H1 (cell line): ENCODE measurements at regions not wholly inside any gene's neighbourhood (a gene's known extent, or its start where the extent isn't known, plus 50 kb on each side); places are given as distances from the start of the nearest gene placed in this dataset.

ENCODE experiments used
- CHD1 ChIP-seq: IDR thresholded peaks from 2 replicates; pipeline ENCODE4 v1.6.1; 2012; ENCODE audit warnings: low read depth, low read length, improper control_type of control experiment
- GABPA ChIP-seq: IDR thresholded peaks from 2 replicates; pipeline ENCODE4 v1.6.1; 2011; ENCODE audit warnings: mild to moderate bottlenecking, low read length, moderate library complexity, borderline replicate concordance; ENCODE audit not compliant: insufficient read depth
- RBBP5 ChIP-seq: IDR thresholded peaks from 2 replicates; pipeline ENCODE4 v1.7.1; 2012; ENCODE audit warnings: low read depth, mild to moderate bottlenecking, inconsistent platforms, low read length, moderate library complexity, borderline replicate concordance

- no peak for TF ChIP-seq RBBP5
- TF ChIP-seq CHD1, result no peak
- TF ChIP-seq GABPA, result no peak
- TF ChIP-seq, all 59 proteins: peak for 0
Observed at GRCh38 chr10:62981096-62981495, 152.0 kb upstream of the NRBF2 start (continued).
